ENCODE measurements at regions not wholly inside any gene's neighbourhood (a gene's known extent, or its start where the extent isn't known, plus 50 kb on each side); places are given as distances from the start of the nearest gene placed in this dataset.

DNA sequence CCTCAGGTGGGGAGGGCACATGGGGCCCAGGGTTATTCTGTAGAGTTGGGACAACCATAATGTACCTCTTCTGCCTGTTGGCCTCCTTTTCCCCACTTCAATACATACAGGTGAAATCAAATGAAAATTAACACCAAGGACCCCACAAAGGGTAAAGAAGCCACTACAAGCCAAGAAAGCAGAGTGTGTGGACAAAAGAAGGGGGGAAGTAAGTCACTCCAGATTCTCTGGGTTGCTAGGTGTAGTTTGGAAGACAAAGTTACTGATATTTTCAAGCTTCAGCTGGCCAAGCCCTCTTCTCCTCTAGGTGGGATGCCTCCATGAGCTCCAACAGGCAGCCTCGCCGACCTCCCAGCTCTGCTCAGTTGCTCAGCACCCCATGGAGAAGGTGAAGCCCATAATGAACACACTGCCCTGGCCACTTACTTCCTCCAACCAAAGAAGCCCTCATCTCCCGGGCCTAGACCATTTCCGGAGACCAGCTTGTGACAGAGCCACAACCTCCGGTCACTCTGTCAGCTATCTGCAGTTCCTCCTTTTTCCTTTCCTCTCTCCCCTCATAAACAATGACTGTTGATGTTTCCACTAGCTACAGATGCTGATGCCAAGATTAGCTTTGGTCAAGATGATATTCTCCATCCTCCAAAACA lies 66.8 kb upstream of the MED4 start (continued):
- TF ChIP-seq, protein P1, sequence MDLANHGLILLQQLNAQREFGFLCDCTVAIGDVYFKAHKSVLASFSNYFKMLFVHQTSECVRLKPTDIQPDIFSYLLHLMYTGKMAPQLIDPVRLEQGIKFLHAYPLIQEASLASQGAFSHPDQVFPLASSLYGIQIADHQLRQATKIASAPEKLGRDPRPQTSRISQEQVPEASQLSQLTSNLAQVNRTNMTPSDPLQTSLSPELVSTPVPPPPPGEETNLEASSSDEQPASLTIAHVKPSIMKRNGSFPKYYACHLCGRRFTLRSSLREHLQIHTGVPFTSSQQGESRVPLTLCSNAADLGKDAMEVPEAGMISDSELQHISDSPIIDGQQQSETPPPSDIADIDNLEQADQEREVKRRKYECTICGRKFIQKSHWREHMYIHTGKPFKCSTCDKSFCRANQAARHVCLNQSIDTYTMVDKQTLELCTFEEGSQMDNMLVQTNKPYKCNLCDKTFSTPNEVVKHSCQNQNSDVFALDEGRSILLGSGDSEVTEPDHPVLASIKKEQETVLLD (IDR thresholded peaks at IDR 0.05): no peak
- no peak for TF ChIP-seq NCOA6 (IDR thresholded peaks at IDR 0.05)
- TF ChIP-seq SRSF7 (optimal IDR thresholded peaks at IDR 0.05; ENCODE audit: low read depth, low read length): no peak
- TF ChIP-seq TARDBP (IDR thresholded peaks at IDR 0.05): no peak
- TF ChIP-seq HIVEP1 (CRISPR knock-in tag; IDR thresholded peaks at IDR 0.05): no peak
- no peak for TF ChIP-seq NUFIP1 (IDR thresholded peaks at IDR 0.05; ENCODE audit: partially characterized antibody)
- TF ChIP-seq ZNF695 (CRISPR knock-in tag; IDR thresholded peaks at IDR 0.05): no peak
- TF ChIP-seq ZNF184 (CRISPR knock-in tag; IDR thresholded peaks at IDR 0.05): no peak
- TF ChIP-seq GTF2E2 (tag; IDR thresholded peaks at IDR 0.05): no peak
- TF ChIP-seq CBFB (CRISPR knock-in tag; IDR thresholded peaks at IDR 0.05): no peak
- no peak for TF ChIP-seq ZNF143 (CRISPR knock-in tag; IDR thresholded peaks at IDR 0.05)
- TF ChIP-seq NR3C1 (CRISPR knock-in tag; IDR thresholded peaks at IDR 0.05): no peak
- no peak for TF ChIP-seq KAT2B (IDR thresholded peaks at IDR 0.05; ENCODE audit: low read depth, low read length)
- TF ChIP-seq, protein P2, sequence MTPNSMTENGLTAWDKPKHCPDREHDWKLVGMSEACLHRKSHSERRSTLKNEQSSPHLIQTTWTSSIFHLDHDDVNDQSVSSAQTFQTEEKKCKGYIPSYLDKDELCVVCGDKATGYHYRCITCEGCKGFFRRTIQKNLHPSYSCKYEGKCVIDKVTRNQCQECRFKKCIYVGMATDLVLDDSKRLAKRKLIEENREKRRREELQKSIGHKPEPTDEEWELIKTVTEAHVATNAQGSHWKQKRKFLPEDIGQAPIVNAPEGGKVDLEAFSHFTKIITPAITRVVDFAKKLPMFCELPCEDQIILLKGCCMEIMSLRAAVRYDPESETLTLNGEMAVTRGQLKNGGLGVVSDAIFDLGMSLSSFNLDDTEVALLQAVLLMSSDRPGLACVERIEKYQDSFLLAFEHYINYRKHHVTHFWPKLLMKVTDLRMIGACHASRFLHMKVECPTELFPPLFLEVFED (CRISPR knock-in tag; conservative IDR thresholded peaks at IDR 0.05): no peak
- TF ChIP-seq, protein P3, sequence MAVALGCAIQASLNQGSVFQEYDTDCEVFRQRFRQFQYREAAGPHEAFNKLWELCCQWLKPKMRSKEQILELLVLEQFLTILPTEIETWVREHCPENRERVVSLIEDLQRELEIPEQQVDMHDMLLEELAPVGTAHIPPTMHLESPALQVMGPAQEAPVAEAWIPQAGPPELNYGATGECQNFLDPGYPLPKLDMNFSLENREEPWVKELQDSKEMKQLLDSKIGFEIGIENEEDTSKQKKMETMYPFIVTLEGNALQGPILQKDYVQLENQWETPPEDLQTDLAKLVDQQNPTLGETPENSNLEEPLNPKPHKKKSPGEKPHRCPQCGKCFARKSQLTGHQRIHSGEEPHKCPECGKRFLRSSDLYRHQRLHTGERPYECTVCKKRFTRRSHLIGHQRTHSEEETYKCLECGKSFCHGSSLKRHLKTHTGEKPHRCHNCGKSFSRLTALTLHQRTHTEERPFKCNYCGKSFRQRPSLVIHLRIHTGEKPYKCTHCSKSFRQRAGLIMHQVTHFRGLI (CRISPR knock-in tag; IDR thresholded peaks at IDR 0.05): no peak
- TF ChIP-seq, protein P4, sequence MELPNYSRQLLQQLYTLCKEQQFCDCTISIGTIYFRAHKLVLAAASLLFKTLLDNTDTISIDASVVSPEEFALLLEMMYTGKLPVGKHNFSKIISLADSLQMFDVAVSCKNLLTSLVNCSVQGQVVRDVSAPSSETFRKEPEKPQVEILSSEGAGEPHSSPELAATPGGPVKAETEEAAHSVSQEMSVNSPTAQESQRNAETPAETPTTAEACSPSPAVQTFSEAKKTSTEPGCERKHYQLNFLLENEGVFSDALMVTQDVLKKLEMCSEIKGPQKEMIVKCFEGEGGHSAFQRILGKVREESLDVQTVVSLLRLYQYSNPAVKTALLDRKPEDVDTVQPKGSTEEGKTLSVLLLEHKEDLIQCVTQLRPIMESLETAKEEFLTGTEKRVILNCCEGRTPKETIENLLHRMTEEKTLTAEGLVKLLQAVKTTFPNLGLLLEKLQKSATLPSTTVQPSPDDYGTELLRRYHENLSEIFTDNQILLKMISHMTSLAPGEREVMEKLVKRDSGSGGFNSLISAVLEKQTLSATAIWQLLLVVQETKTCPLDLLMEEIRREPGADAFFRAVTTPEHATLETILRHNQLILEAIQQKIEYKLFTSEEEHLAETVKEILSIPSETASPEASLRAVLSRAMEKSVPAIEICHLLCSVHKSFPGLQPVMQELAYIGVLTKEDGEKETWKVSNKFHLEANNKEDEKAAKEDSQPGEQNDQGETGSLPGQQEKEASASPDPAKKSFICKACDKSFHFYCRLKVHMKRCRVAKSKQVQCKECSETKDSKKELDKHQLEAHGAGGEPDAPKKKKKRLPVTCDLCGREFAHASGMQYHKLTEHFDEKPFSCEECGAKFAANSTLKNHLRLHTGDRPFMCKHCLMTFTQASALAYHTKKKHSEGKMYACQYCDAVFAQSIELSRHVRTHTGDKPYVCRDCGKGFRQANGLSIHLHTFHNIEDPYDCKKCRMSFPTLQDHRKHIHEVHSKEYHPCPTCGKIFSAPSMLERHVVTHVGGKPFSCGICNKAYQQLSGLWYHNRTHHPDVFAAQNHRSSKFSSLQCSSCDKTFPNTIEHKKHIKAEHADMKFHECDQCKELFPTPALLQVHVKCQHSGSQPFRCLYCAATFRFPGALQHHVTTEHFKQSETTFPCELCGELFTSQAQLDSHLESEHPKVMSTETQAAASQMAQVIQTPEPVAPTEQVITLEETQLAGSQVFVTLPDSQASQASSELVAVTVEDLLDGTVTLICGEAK (IDR thresholded peaks at IDR 0.05): peak; percentile 44; the same call in 1 of the 2 replicates
- TF ChIP-seq, protein P4 (CRISPR knock-in tag; IDR thresholded peaks at IDR 0.05): no peak
- TF ChIP-seq YBX1 (IDR thresholded peaks at IDR 0.05): no peak
